ENCODE measurements at regions not wholly inside any gene's neighbourhood (a gene's known extent, or its start where the extent isn't known, plus 50 kb on each side); places are given as distances from the start of the nearest gene placed in this dataset.

GRCh38 chr2:41948397-41948763 lies 99.4 kb upstream of the PKDCC start:
- TF ChIP-seq, protein P1, sequence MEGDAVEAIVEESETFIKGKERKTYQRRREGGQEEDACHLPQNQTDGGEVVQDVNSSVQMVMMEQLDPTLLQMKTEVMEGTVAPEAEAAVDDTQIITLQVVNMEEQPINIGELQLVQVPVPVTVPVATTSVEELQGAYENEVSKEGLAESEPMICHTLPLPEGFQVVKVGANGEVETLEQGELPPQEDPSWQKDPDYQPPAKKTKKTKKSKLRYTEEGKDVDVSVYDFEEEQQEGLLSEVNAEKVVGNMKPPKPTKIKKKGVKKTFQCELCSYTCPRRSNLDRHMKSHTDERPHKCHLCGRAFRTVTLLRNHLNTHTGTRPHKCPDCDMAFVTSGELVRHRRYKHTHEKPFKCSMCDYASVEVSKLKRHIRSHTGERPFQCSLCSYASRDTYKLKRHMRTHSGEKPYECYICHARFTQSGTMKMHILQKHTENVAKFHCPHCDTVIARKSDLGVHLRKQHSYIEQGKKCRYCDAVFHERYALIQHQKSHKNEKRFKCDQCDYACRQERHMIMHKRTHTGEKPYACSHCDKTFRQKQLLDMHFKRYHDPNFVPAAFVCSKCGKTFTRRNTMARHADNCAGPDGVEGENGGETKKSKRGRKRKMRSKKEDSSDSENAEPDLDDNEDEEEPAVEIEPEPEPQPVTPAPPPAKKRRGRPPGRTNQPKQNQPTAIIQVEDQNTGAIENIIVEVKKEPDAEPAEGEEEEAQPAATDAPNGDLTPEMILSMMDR (IDR thresholded peaks at IDR 0.05), result no peak
- no peak for TF ChIP-seq POLR2A (IDR thresholded peaks at IDR 0.05)

All from esophagus squamous epithelium (tissue), 4 donors.